Ovary (tissue), 3 donors: ENCODE measurements at regions not wholly inside any gene's neighbourhood (a gene's known extent, or its start where the extent isn't known, plus 50 kb on each side); places are given as distances from the start of the nearest gene placed in this dataset.

Experiments used
- POLR2A ChIP-seq: fragments of 450-650 bp; IDR thresholded peaks from one replicate; pipeline ENCODE4 v1.6.1; 2017; ENCODE audit warnings: antibody characterized with exemption, mild to moderate bottlenecking, moderate library complexity
- TF ChIP-seq, protein P1 (sequence below), 3 donors: fragments of 450-650 bp in 2 of 3; fragments of 200-600 bp in 1 of 3; IDR thresholded peaks; one replicate each; pipeline versions ENCODE4 v1.5.1 to v1.8.0; 2016 to 2022; ENCODE audit warnings: antibody characterized with exemption in 3 of 3, mild to moderate bottlenecking in 1 of 3
- donor health status: DM: no; HTN: no; CAD: no.

DNA sequence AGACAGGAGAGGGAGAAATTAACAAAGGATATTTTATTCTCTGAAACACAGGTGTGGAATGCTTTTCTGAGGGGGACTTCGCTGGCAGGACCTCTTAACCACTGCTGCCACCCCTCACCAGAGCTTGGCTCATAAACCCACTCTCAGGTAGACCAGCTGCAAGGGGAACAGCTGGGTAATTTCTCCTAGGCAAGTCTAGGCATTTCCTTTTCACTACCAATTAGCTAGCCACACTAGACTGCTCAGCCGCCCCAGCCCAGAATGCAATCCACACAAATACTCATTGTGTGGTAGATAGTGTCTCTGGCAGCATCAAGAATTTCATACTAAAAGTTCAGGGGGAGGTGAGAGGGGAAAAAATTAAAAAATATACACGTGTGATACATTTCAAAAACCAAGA, 267.6 kb upstream of the ID4 start:
- TF ChIP-seq, protein P1, sequence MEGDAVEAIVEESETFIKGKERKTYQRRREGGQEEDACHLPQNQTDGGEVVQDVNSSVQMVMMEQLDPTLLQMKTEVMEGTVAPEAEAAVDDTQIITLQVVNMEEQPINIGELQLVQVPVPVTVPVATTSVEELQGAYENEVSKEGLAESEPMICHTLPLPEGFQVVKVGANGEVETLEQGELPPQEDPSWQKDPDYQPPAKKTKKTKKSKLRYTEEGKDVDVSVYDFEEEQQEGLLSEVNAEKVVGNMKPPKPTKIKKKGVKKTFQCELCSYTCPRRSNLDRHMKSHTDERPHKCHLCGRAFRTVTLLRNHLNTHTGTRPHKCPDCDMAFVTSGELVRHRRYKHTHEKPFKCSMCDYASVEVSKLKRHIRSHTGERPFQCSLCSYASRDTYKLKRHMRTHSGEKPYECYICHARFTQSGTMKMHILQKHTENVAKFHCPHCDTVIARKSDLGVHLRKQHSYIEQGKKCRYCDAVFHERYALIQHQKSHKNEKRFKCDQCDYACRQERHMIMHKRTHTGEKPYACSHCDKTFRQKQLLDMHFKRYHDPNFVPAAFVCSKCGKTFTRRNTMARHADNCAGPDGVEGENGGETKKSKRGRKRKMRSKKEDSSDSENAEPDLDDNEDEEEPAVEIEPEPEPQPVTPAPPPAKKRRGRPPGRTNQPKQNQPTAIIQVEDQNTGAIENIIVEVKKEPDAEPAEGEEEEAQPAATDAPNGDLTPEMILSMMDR (IDR thresholded peaks at IDR 0.05), result no peak
- no peak for TF ChIP-seq POLR2A
